Naive thymus-derived CD8-positive, alpha-beta T cell (primary cell): ENCODE measurements at regions not wholly inside any gene's neighbourhood (a gene's known extent, or its start where the extent isn't known, plus 50 kb on each side); places are given as distances from the start of the nearest gene placed in this dataset.
A peak's percentile ranks its signal among the peaks of the same experiment; 100 is the strongest.
"Not testable (repeated sequence)": the region's sequence is repeated elsewhere in the genome, so short reads cannot be mapped to it uniquely, and the experiment has no call there.

ENCODE experiments used
- ATAC-seq, 2 donors: fragments of 150-1000 bp; cut with Tn5 transposase in 1 of 2; sonication (Bioruptor Pico), chemical (Tn5 transposase) in 1 of 2; 1 replicate in 1 of 2; 2 replicates in 1 of 2; pipeline ENCODE4 v1.10.0; 2021; ENCODE audit warnings: mild to moderate bottlenecking in 2 of 2, moderate library complexity in 2 of 2
- POLR2A ChIA-PET: fragments of 350-600 bp; sonication (Branson Sonifier 250); formaldehyde crosslinking; loops from one replicate; lab custom pipeline; 2021; ENCODE audit warnings: antibody characterized with exemption; lab: Charles Lee
- DNase-seq, 10 donors: peaks; one replicate each; pipeline versions ENCODE4 v3.0.0 to v3.0.0-alpha.2; 2020 to 2022
- H3K27ac Mint-ChIP-seq, 10 donors: one replicate each; pipeline ENCODE4 v1.8.0; 2020 to 2022; ENCODE audit warnings: mild to moderate bottlenecking in 10 of 10, mixed read lengths in 10 of 10, moderate library complexity in 4 of 10, inconsistent platforms in 1 of 10
- H3K27me3 Mint-ChIP-seq, 5 donors: one replicate each; pipeline ENCODE4 v1.8.0; 2021 to 2022; ENCODE audit warnings: mixed read lengths in 5 of 5
- H3K36me3 Mint-ChIP-seq, 3 donors: one replicate each; pipeline ENCODE4 v1.8.0; 2020 to 2022; ENCODE audit warnings: mixed read lengths in 3 of 3, mild to moderate bottlenecking in 2 of 3, inconsistent platforms in 1 of 3
- H3K4me1 Mint-ChIP-seq, 4 donors: one replicate each; pipeline ENCODE4 v1.8.0; 2021 to 2022; ENCODE audit warnings: mixed read lengths in 4 of 4
- H3K4me3 Mint-ChIP-seq, 10 donors: one replicate each; pipeline ENCODE4 v1.8.0; 2020 to 2022; ENCODE audit warnings: mild to moderate bottlenecking in 10 of 10, mixed read lengths in 10 of 10, moderate library complexity in 6 of 10, inconsistent platforms in 1 of 10
- H3K9me3 Mint-ChIP-seq, 9 donors: one replicate each; pipeline ENCODE4 v1.8.0; 2020 to 2022; ENCODE audit warnings: mixed read lengths in 9 of 9, mild to moderate bottlenecking in 3 of 9, inconsistent platforms in 1 of 9, moderate library complexity in 1 of 9

GRCh38 chr20:47980336-47981177 lies 195.3 kb upstream of the SULF2 start:
- Mint-ChIP-seq H3K4me3 (no peak overlapping the region), H3K27me3 (peaks cover 2 to 28% (median 22%) of the 10 kb centered on the region in 5 donors), H3K9me3 (no peaks in the 10 kb centered on the region), H3K27ac (no peak overlapping the region), H3K36me3 (no peaks in the 10 kb centered on the region), H3K4me1 (peaks cover 2 to 14% (median 10%) of the 10 kb centered on the region in 4 donors)
- no peak for DNase-seq
- POLR2A ChIA-PET, result no interaction called here
- no peak for ATAC-seq

GRCh38 chr20:47979361-47980095 lies 194.2 kb upstream of the SULF2 start:
- POLR2A ChIA-PET, H3K36me3 Mint-ChIP-seq: not testable (repeated sequence)

GRCh38 chr20:47978428-47979120 lies 193.3 kb upstream of the SULF2 start:
- H3K36me3 Mint-ChIP-seq, H3K9me3 Mint-ChIP-seq, DNase-seq, POLR2A ChIA-PET: not testable (repeated sequence)
- H3K27ac Mint-ChIP-seq, result peak overlapping the region in 2 of 10 donors; percentile 10 to 76
- peaks cover 2 to 23% (median 10%) of the 10 kb centered on the region in 4 donors for H3K4me1 Mint-ChIP-seq
- H3K4me3 Mint-ChIP-seq, result peak overlapping the region in 3 of 10 donors; percentile 14 to 28 (median 20)
- peaks cover 2 to 28% (median 27%) of the 10 kb centered on the region in 5 donors for H3K27me3 Mint-ChIP-seq
- peak in 1 of 2 donors; percentile 27 for ATAC-seq

More at GRCh38 chr20:47979361-47980095, 194.2 kb upstream of the SULF2 start:
- not testable (repeated sequence) for DNase-seq, ATAC-seq, H3K27ac Mint-ChIP-seq, H3K9me3 Mint-ChIP-seq, H3K4me3 Mint-ChIP-seq
- peaks cover 2 to 32% (median 24%) of the 10 kb centered on the region in 5 donors for H3K27me3 Mint-ChIP-seq
- H3K4me1 Mint-ChIP-seq, result peaks cover 2 to 23% (median 10%) of the 10 kb centered on the region in 4 donors

GRCh38 chr20:47977789-47978252 lies 192.5 kb upstream of the SULF2 start:
- H3K4me1 Mint-ChIP-seq, result peaks cover 2 to 21% (median 11%) of the 10 kb centered on the region in 4 donors
- H3K27ac Mint-ChIP-seq, result peak overlapping the region in 1 of 10 donors; percentile 41
- peaks cover 2 to 31% (median 26%) of the 10 kb centered on the region in 5 donors for H3K27me3 Mint-ChIP-seq
- POLR2A ChIA-PET, H3K9me3 Mint-ChIP-seq, ATAC-seq, H3K36me3 Mint-ChIP-seq, DNase-seq: not testable (repeated sequence)
- H3K4me3 Mint-ChIP-seq, result peak overlapping the region in 7 of 10 donors; percentile 18 to 53 (median 33)

GRCh38 chr20:47977017-47977788 lies 191.9 kb upstream of the SULF2 start:
- Mint-ChIP-seq H3K4me3 (peak overlapping the region in 6 of 10 donors; percentile 31 to 53 (median 33)), H3K27me3 (peaks cover 2 to 30% (median 26%) of the 10 kb centered on the region in 5 donors), H3K4me1 (peaks cover 2 to 18% (median 11%) of the 10 kb centered on the region in 4 donors)
- ATAC-seq, H3K36me3 Mint-ChIP-seq, POLR2A ChIA-PET, DNase-seq, H3K9me3 Mint-ChIP-seq, H3K27ac Mint-ChIP-seq: not testable (repeated sequence)

- no peaks in the 10 kb centered on the region for H3K36me3 Mint-ChIP-seq
- no peak overlapping the region for H3K4me3 Mint-ChIP-seq
- ATAC-seq (no peak), DNase-seq (no peak)
- H3K9me3 Mint-ChIP-seq, result no peaks in the 10 kb centered on the region
- no peak overlapping the region for H3K27ac Mint-ChIP-seq
- H3K4me1 Mint-ChIP-seq, result peaks cover 4 to 18% (median 11%) of the 10 kb centered on the region in 4 donors
- peaks cover 8 to 48% (median 25%) of the 10 kb centered on the region in 5 donors for H3K27me3 Mint-ChIP-seq
- POLR2A ChIA-PET, result no interaction called here
These were observed 189.1 kb upstream of the SULF2 start for GRCh38 chr20:47974234-47974878.

GRCh38 chr20:47973519-47974233 lies 188.4 kb upstream of the SULF2 start:
- POLR2A ChIA-PET, result no interaction called here
- ATAC-seq, result no peak

GRCh38 chr20:47972916-47973309 lies 187.6 kb upstream of the SULF2 start:
- Mint-ChIP-seq H3K4me1 (peaks cover 2 to 15% (median 7%) of the 10 kb centered on the region in 4 donors), H3K4me3 (no peak overlapping the region), H3K9me3 (no peaks in the 10 kb centered on the region), H3K36me3 (no peaks in the 10 kb centered on the region), H3K27me3 (peaks cover 6 to 43% (median 22%) of the 10 kb centered on the region in 5 donors), H3K27ac (no peak overlapping the region)
- no peak for DNase-seq
- POLR2A ChIA-PET, result no interaction called here
- ATAC-seq, result no peak

More at GRCh38 chr20:47973519-47974233, 188.4 kb upstream of the SULF2 start:
- H3K27ac Mint-ChIP-seq, result no peak overlapping the region
- peak in 1 of 10 donors; percentile 43 for DNase-seq
- peaks cover 6 to 43% (median 22%) of the 10 kb centered on the region in 5 donors for H3K27me3 Mint-ChIP-seq
- H3K4me3 Mint-ChIP-seq, result no peak overlapping the region
- H3K36me3 Mint-ChIP-seq, result no peaks in the 10 kb centered on the region
- peaks cover 2 to 18% (median 10%) of the 10 kb centered on the region in 4 donors for H3K4me1 Mint-ChIP-seq
- no peaks in the 10 kb centered on the region for H3K9me3 Mint-ChIP-seq

- POLR2A ChIA-PET, ATAC-seq, H3K9me3 Mint-ChIP-seq, H3K27ac Mint-ChIP-seq, DNase-seq, H3K36me3 Mint-ChIP-seq, H3K4me3 Mint-ChIP-seq: not testable (repeated sequence)
- Mint-ChIP-seq H3K4me1 (peaks cover under 1 to 10% (median 3%) of the 10 kb centered on the region in 4 donors), H3K27me3 (peaks cover 6 to 43% (median 22%) of the 10 kb centered on the region in 5 donors)
These were observed 187.1 kb upstream of the SULF2 start for GRCh38 chr20:47972297-47972915.

GRCh38 chr20:47971058-47971791 lies 185.9 kb upstream of the SULF2 start:
- H3K36me3 Mint-ChIP-seq, result no peaks in the 10 kb centered on the region
- no peak for ATAC-seq

More at GRCh38 chr20:47971058-47971791, 185.9 kb upstream of the SULF2 start:
- Mint-ChIP-seq H3K9me3 (no peaks in the 10 kb centered on the region), H3K4me1 (peaks cover 0 to 9% (median 2%) of the 10 kb centered on the region in 4 donors), H3K27ac (peak overlapping the region in 2 of 10 donors; percentile 20 to 24), H3K4me3 (no peak overlapping the region), H3K27me3 (peaks cover 5 to 43% (median 16%) of the 10 kb centered on the region in 5 donors)
- DNase-seq, result no peak
- POLR2A ChIA-PET, result no interaction called here
